Nephron progenitor cell (in vitro differentiated cells): ENCODE measurements at regions not wholly inside any gene's neighbourhood (a gene's known extent, or its start where the extent isn't known, plus 50 kb on each side); places are given as distances from the start of the nearest gene placed in this dataset.
"Not testable (repeated sequence)": the region's sequence is repeated elsewhere in the genome, so short reads cannot be mapped to it uniquely, and the experiment has no call there.

Source experiments
- DNase-seq: peaks from one replicate; pipeline ENCODE4 v3.0.0; 2021
- H3K27ac Mint-ChIP-seq: 2 replicates; pipeline ENCODE4 v1.8.0; 2021; ENCODE audit warnings: mild to moderate bottlenecking, moderate library complexity, mixed read lengths
- H3K27me3 Mint-ChIP-seq: 2 replicates; pipeline ENCODE4 v1.8.0; 2021; ENCODE audit warnings: mild to moderate bottlenecking, low read depth, mixed read lengths; ENCODE audit not compliant: poor library complexity
- H3K36me3 Mint-ChIP-seq: 2 replicates; pipeline ENCODE4 v1.8.0; 2021; ENCODE audit warnings: low read depth, mixed read lengths
- H3K4me1 Mint-ChIP-seq: 2 replicates; pipeline ENCODE4 v1.8.0; 2021; ENCODE audit warnings: mixed read lengths
- H3K4me3 Mint-ChIP-seq: 2 replicates; pipeline ENCODE4 v1.8.0; 2021; ENCODE audit warnings: mild to moderate bottlenecking, moderate library complexity, mixed read lengths
- H3K9me3 Mint-ChIP-seq: 2 replicates; pipeline ENCODE4 v1.8.0; 2021; ENCODE audit warnings: mild to moderate bottlenecking, moderate library complexity, mixed read lengths
- CTCF ChIP-seq: fragments of 200-600 bp; sonication (generic); IDR thresholded peaks from 2 replicates; pipeline ENCODE4 v1.5.0; 2021; ENCODE audit warnings: antibody characterized with exemption

GRCh38 chr5:36418152-36418979 is 116.7 kb upstream of the RANBP3L start:
- Mint-ChIP-seq H3K4me1 (peaks cover 7% of the 10 kb centered on the region), H3K27me3 (peaks cover 5% of the 10 kb centered on the region), H3K36me3 (no peaks in the 10 kb centered on the region), H3K27ac (no peak overlapping the region), H3K4me3 (no peak overlapping the region), H3K9me3 (no peaks in the 10 kb centered on the region)
- no peak for TF ChIP-seq CTCF
- DNase-seq, result no peak

- H3K4me3 Mint-ChIP-seq, result no peak overlapping the region
- no peak for TF ChIP-seq CTCF
- H3K27ac Mint-ChIP-seq, result no peak overlapping the region
- H3K27me3 Mint-ChIP-seq, result peaks cover 5% of the 10 kb centered on the region
- H3K9me3 Mint-ChIP-seq, result no peaks in the 10 kb centered on the region
- no peak for DNase-seq
- H3K4me1 Mint-ChIP-seq, result peaks cover 13% of the 10 kb centered on the region
- no peaks in the 10 kb centered on the region for H3K36me3 Mint-ChIP-seq
These were observed 119.6 kb upstream of the RANBP3L start for GRCh38 chr5:36421256-36421655.

- peaks cover 13% of the 10 kb centered on the region for H3K4me1 Mint-ChIP-seq
- no peak for TF ChIP-seq CTCF
- no peaks in the 10 kb centered on the region for H3K9me3 Mint-ChIP-seq
- DNase-seq, result no peak
- no peaks in the 10 kb centered on the region for H3K36me3 Mint-ChIP-seq
- peaks cover 3% of the 10 kb centered on the region for H3K27me3 Mint-ChIP-seq
- H3K27ac Mint-ChIP-seq, result no peak overlapping the region
- H3K4me3 Mint-ChIP-seq, result no peak overlapping the region
These were observed 121.2 kb upstream of the RANBP3L start for GRCh38 chr5:36422952-36423351.

GRCh38 chr5:36423578-36424307 is 122.0 kb upstream of the RANBP3L start:
- DNase-seq, result no peak
- Mint-ChIP-seq H3K27me3 (no peaks in the 10 kb centered on the region), H3K4me1 (peaks cover 13% of the 10 kb centered on the region), H3K4me3 (no peak overlapping the region), H3K27ac (no peak overlapping the region), H3K9me3 (no peaks in the 10 kb centered on the region), H3K36me3 (no peaks in the 10 kb centered on the region)
- no peak for TF ChIP-seq CTCF

GRCh38 chr5:36426070-36426469 is 124.4 kb upstream of the RANBP3L start:
- peaks cover 19% of the 10 kb centered on the region for H3K4me1 Mint-ChIP-seq
- H3K4me3 Mint-ChIP-seq, H3K27ac Mint-ChIP-seq, H3K9me3 Mint-ChIP-seq, DNase-seq, H3K27me3 Mint-ChIP-seq, H3K36me3 Mint-ChIP-seq: not testable (repeated sequence)

GRCh38 chr5:36435516-36435915 is 133.8 kb upstream of the RANBP3L start:
- H3K4me1 Mint-ChIP-seq, result peaks cover 35% of the 10 kb centered on the region
- no peak for TF ChIP-seq CTCF
- H3K36me3 Mint-ChIP-seq, result no peaks in the 10 kb centered on the region
- H3K9me3 Mint-ChIP-seq, result no peaks in the 10 kb centered on the region
- no peak for DNase-seq
- no peak overlapping the region for H3K4me3 Mint-ChIP-seq
- no peak overlapping the region for H3K27ac Mint-ChIP-seq
- peaks cover 3% of the 10 kb centered on the region for H3K27me3 Mint-ChIP-seq
